ENCODE measurements at regions not wholly inside any gene's neighbourhood (a gene's known extent, or its start where the extent isn't known, plus 50 kb on each side); places are given as distances from the start of the nearest gene placed in this dataset.

DNA sequence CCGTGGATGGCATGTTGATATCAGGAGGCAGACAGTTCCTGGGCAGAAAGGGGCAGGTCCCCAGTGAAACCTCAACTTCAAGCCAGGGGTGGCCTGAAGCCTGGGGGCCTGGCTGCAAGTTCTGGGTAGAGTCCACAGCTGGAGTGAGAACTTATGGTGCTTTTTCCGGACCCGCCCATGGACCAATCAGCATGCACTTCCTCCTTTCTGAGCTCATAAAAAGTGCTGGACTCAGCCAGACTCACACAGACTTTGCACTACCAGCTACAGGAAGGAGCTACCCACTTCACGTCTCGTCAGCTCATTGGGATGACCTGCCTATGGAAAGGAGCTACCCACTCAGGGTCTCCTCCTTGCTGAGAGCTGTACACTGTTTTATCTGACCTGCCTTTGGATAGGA lies 183.1 kb upstream of the MC4R start:
- TF ChIP-seq MAX (IDR thresholded peaks at IDR 0.05) (no peak), CTCF (IDR thresholded peaks at IDR 0.05; ENCODE audit: low read depth, low read length, missing input control) (no peak), GABPA (IDR thresholded peaks at IDR 0.05 in 1 of 2, conservative IDR thresholded peaks at IDR 0.05 in 1 of 2) (no peak), SP1 (IDR thresholded peaks at IDR 0.05) (no peak), REST (IDR thresholded peaks at IDR 0.05) (no peak), HNF4G (IDR thresholded peaks at IDR 0.05) (no peak), TAF1 (conservative IDR thresholded peaks at IDR 0.05) (no peak)
